22Rv1 (cell line): ENCODE measurements at regions not wholly inside any gene's neighbourhood (a gene's known extent, or its start where the extent isn't known, plus 50 kb on each side); places are given as distances from the start of the nearest gene placed in this dataset.

Experiments used
- CTCF ChIP-seq: fragments of 450-650 bp; IDR thresholded peaks from 2 replicates; pipeline ENCODE4 v1.5.1; 2017; ENCODE audit warnings: mild to moderate bottlenecking
- ZFX ChIP-seq: fragments of 450-650 bp; IDR thresholded peaks from 2 replicates; pipeline ENCODE4 v1.6.1; 2017; ENCODE audit warnings: antibody characterized with exemption, borderline replicate concordance

GRCh38 chr18:75558790-75559189 lies 131.3 kb upstream of the SMIM21 start:
- TF ChIP-seq CTCF (no peak), ZFX (no peak)
